ENCODE measurements at regions not wholly inside any gene's neighbourhood (a gene's known extent, or its start where the extent isn't known, plus 50 kb on each side); places are given as distances from the start of the nearest gene placed in this dataset.

DNA sequence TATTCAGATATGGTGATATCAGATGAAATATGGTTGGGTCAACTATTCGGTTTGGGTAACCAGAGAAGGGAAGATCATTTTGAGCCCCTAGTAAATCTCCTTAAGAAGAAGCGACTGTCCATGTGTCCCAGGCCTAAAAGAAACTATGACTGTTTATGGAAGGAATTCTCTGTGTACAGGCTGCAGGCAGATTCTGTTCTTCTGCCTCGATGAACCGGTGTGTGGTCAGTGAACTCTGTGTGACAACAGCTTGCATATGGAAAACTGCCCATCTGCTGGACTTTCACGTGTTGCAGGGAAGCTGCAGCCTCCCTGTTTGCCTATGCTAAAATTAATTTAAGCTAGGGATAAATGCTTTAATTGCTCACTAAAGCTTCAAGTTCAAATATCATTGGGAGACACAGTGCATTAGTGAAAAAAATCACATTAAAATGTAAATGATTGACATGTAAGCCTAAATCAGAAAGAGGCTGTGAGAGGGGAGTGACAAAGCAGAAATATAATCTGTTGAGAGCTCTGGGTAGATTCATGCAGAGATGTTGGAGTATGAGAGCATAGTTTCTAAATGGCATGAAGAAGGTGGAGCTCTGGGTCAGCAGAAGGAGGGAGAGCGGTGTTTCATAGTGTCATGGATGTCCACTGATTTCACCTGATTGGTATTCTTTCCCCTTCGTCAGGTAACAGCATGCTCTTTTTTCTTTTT is 65.4 kb upstream of the PFN2 start:
- no peak overlapping the region for H3K4me3 ChIP-seq (ENCODE audit: low read length in 2 of 2)
- ATAC-seq (ENCODE audit: low FRiP score), result no peak
- no peak for DNase-seq
- no peaks in the 10 kb centered on the region for H3K4me1 ChIP-seq (ENCODE audit: control insufficient read depth in 1 of 2, insufficient read depth in 2 of 2, low read length in 2 of 2)
- intact Hi-C loops (cut with DNase I), result no loop called here
- H3K9me3 ChIP-seq (ENCODE audit: control insufficient read depth, low read length), result no peaks in the 10 kb centered on the region
- 79 to 81% methylated on average over 7 of the region's 7 CpGs for WGBS, 2 donors
- H3K27ac ChIP-seq (ENCODE audit: low read depth in 1 of 2, low read length in 2 of 2), result no peak overlapping the region
- no peaks in the 10 kb centered on the region for H3K27me3 ChIP-seq (ENCODE audit: control insufficient read depth in 1 of 2, insufficient read depth in 2 of 2, low read length in 1 of 2)
- H3K36me3 ChIP-seq (ENCODE audit: control insufficient read depth in 1 of 2, insufficient read depth in 2 of 2, low read length in 1 of 2), result no peaks in the 10 kb centered on the region

DNA sequence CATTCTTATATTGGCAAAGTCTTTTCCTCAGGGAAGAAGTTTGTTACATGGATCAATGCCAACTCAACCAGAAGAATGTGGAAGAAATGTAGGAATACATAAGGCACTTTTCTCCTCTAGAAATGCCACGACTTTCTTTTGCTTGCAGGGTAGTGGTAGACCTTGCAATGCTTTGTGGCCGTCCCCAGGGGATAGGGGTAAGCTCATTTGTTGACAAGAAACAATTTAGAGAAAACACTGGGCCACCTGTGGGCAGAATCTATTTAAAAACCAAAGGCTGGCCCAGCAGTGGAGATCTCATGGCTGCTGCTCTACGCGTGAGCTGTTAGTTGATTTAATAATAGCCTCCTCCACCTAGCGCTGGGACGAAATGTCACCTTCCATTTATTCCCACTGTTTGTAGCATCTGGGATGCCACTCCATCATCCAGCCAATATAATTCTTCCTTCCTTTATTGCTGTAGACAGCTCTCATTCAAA is 64.6 kb upstream of the PFN2 start:
- H3K27ac ChIP-seq (ENCODE audit: low read depth in 1 of 2, low read length in 2 of 2), result no peak overlapping the region
- no peaks in the 10 kb centered on the region for H3K9me3 ChIP-seq (ENCODE audit: control insufficient read depth, low read length)
- no peak for ATAC-seq (ENCODE audit: low FRiP score)
- no peaks in the 10 kb centered on the region for H3K36me3 ChIP-seq (ENCODE audit: control insufficient read depth in 1 of 2, insufficient read depth in 2 of 2, low read length in 1 of 2)
- no peaks in the 10 kb centered on the region for H3K27me3 ChIP-seq (ENCODE audit: control insufficient read depth in 1 of 2, insufficient read depth in 2 of 2, low read length in 1 of 2)
- intact Hi-C loops (cut with DNase I), result no loop called here
- 70 to 71% methylated on average over 6 of the region's 6 CpGs for WGBS, 2 donors
- H3K4me3 ChIP-seq (ENCODE audit: low read length in 2 of 2), result no peak overlapping the region
- H3K4me1 ChIP-seq (ENCODE audit: control insufficient read depth in 1 of 2, insufficient read depth in 2 of 2, low read length in 2 of 2), result no peaks in the 10 kb centered on the region
- DNase-seq, result no peak

DNA sequence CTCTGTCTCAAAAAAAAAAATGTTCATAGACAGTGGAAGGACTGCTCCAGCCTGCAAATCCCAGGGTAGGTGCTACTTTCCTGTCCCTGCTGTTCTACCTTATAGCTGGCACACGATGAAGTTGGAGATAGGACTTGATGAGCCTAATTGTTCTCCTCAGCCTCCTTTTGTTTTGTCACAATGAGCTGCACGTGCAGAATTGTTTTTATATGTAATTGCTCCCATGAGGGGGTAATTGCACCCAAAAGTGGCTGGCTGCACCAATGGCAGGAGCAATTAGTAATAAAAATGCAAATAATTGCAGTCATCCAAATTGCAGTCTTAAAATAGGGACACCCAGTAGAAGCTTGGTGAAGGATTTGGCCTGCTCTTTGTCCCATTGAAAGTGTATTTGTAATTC is 63.0 kb upstream of the PFN2 start:
- Histone ChIP-seq H3K27me3 (ENCODE audit: control insufficient read depth in 1 of 2, insufficient read depth in 2 of 2, low read length in 1 of 2) (no peaks in the 10 kb centered on the region), H3K36me3 (ENCODE audit: control insufficient read depth in 1 of 2, insufficient read depth in 2 of 2, low read length in 1 of 2) (no peaks in the 10 kb centered on the region), H3K4me3 (ENCODE audit: low read length in 2 of 2) (no peak overlapping the region), H3K27ac (ENCODE audit: low read depth in 1 of 2, low read length in 2 of 2) (no peak overlapping the region), H3K9me3 (ENCODE audit: control insufficient read depth, low read length) (no peaks in the 10 kb centered on the region), H3K4me1 (ENCODE audit: control insufficient read depth in 1 of 2, insufficient read depth in 2 of 2, low read length in 2 of 2) (peaks cover 0 to 2% of the 10 kb centered on the region in 2 donors)
- intact Hi-C loops (cut with DNase I), result no loop called here
- DNase-seq, result no peak
- ATAC-seq (ENCODE audit: low FRiP score), result no peak
- WGBS, 2 donors, result 67 to 71% methylated on average over 2 of the region's 2 CpGs

DNA sequence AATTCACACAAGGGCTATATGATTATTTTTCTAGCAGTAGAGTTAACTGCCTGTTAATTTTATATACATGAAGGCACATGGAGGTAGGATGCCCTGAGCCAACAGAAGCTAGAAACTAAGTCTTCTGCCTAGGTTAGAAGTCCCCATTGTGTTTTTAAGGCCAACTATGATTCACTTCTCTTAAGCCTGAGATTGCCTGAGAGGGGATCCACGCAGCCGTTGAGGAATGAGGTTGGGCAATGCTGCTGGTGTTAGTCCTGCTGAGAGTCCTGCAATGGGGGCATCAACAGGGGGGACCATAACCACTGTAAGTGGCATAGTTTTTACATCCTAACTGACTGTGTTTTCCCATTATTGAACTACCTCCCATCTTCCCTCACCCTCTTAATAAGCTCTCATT is 60.1 kb upstream of the PFN2 start:
- no peaks in the 10 kb centered on the region for H3K36me3 ChIP-seq (ENCODE audit: control insufficient read depth in 1 of 2, insufficient read depth in 2 of 2, low read length in 1 of 2)
- no peaks in the 10 kb centered on the region for H3K9me3 ChIP-seq (ENCODE audit: control insufficient read depth, low read length)
- WGBS, 2 donors, result 88 to 93% methylated on average over 2 of the region's 2 CpGs

DNA sequence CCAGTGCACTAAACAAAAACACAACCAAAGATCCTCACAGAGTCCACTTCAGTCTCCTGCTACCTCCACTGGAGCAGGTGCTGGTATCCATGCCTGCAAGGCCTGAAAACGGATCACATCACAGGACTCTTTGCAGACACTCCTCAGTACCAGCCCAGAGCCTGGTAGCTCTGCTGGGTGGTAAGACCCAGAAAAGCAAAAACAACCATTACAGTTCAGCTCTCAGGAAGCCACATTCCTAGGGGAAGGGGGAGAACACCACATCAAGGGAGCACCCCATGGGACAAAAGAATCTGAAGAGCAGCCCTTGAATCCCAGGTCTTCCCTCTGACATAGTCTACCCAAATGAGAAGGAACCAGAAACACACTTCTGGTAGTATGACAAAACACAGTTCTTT is 52.5 kb upstream of the PFN2 start:
- Histone ChIP-seq H3K36me3 (ENCODE audit: control insufficient read depth in 1 of 2, insufficient read depth in 2 of 2, low read length in 1 of 2) (no peaks in the 10 kb centered on the region), H3K9me3 (ENCODE audit: control insufficient read depth, low read length) (no peaks in the 10 kb centered on the region), H3K27ac (ENCODE audit: low read depth in 1 of 2, low read length in 2 of 2) (no peak overlapping the region), H3K4me1 (ENCODE audit: control insufficient read depth in 1 of 2, insufficient read depth in 2 of 2, low read length in 2 of 2) (no peaks in the 10 kb centered on the region), H3K27me3 (ENCODE audit: control insufficient read depth in 1 of 2, insufficient read depth in 2 of 2, low read length in 1 of 2) (no peaks in the 10 kb centered on the region), H3K4me3 (ENCODE audit: low read length in 2 of 2) (no peak overlapping the region)
- 88 to 96% methylated on average over 1 of the region's 1 CpG for WGBS, 2 donors
- intact Hi-C loops (cut with DNase I), result no loop called here
- ATAC-seq (ENCODE audit: low FRiP score) (no peak), DNase-seq (no peak)

More for the DNA sequence above, 60.1 kb upstream of the PFN2 start:
- no peak for ATAC-seq (ENCODE audit: low FRiP score)
- H3K4me3 ChIP-seq (ENCODE audit: low read length in 2 of 2), result no peak overlapping the region
- peaks cover 0 to 2% of the 10 kb centered on the region in 2 donors for H3K4me1 ChIP-seq (ENCODE audit: control insufficient read depth in 1 of 2, insufficient read depth in 2 of 2, low read length in 2 of 2)
- DNase-seq, result no peak
- no peak overlapping the region for H3K27ac ChIP-seq (ENCODE audit: low read depth in 1 of 2, low read length in 2 of 2)
- intact Hi-C loops (cut with DNase I), result no loop called here
- H3K27me3 ChIP-seq (ENCODE audit: control insufficient read depth in 1 of 2, insufficient read depth in 2 of 2, low read length in 1 of 2), result no peaks in the 10 kb centered on the region

DNA sequence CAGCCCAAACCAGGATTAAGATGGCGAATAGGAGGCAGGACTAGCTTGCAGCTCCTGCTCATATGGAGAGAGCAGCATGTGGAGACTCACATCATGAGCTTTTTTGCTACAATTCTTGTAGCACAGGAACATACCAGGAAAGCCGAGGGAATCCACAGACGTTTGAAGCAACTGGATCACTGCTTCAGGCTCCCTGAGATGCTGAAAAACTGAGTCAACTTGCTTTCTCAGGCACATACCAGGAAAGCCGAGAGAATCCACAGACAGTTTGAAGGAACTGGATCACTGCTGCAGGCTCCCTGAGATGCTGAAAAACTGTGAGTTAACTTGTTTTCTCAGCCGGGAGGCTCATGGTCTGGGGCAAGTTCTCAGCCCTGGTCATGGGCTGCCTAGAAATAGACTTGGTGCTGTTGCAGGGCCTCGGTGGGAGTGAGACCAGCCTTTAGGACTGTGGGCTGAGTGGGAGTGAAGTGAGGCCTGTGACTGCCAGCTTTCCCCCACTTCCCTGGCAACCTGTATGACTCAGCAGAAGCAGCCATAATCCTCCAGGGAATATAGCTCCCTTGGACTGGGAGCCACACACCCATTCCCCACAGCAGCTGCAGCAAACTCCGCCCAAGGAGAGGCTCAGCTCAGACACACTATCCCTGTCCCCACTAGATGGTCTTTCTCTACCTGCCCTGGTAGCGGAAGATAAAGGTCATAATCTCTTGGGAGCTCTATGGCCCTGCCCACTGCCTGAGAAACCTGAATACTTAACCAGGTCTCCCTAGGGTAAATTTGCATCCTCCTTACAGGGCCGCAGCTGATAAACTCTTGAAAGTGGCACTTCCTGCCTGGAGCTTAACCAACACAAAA is 51.9 kb upstream of the PFN2 start:
- H3K4me3 ChIP-seq (ENCODE audit: low read length in 2 of 2), result no peak overlapping the region
- no peak overlapping the region for H3K27ac ChIP-seq (ENCODE audit: low read depth in 1 of 2, low read length in 2 of 2)
- WGBS, 2 donors, result 51 to 57% methylated on average over 9 of the region's 9 CpGs
- H3K27me3 ChIP-seq (ENCODE audit: control insufficient read depth in 1 of 2, insufficient read depth in 2 of 2, low read length in 1 of 2), result no peaks in the 10 kb centered on the region
- no peaks in the 10 kb centered on the region for H3K9me3 ChIP-seq (ENCODE audit: control insufficient read depth, low read length)
- no peak for DNase-seq
- no peaks in the 10 kb centered on the region for H3K36me3 ChIP-seq (ENCODE audit: control insufficient read depth in 1 of 2, insufficient read depth in 2 of 2, low read length in 1 of 2)
- ATAC-seq (ENCODE audit: low FRiP score), result no peak
- intact Hi-C loops (cut with DNase I), result no loop called here
- no peaks in the 10 kb centered on the region for H3K4me1 ChIP-seq (ENCODE audit: control insufficient read depth in 1 of 2, insufficient read depth in 2 of 2, low read length in 2 of 2)

DNA sequence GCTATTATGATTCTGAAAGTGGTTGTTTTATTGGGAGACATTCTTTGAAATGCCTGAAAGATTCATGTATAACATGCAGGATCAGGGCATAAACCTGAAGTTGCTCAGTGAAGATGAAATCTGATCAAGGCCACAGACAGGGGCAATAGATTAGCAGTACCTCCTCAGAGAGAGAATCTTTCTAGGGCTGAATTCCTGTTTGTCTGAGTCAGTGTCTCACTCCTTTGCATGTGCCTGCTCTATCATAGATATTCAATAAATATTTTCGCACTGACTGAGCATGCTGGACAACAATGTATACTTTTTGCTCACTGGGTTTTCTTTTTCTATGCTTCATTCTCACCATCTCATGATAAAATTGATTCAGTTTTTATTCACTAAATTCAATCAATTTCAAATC is 49.8 kb upstream of the PFN2 start:
- H3K27ac ChIP-seq (ENCODE audit: low read depth in 1 of 2, low read length in 2 of 2), result no peak overlapping the region
- H3K9me3 ChIP-seq (ENCODE audit: control insufficient read depth, low read length), result no peaks in the 10 kb centered on the region
- H3K4me3 ChIP-seq (ENCODE audit: low read length in 2 of 2), result no peak overlapping the region
- no peaks in the 10 kb centered on the region for H3K27me3 ChIP-seq (ENCODE audit: control insufficient read depth in 1 of 2, insufficient read depth in 2 of 2, low read length in 1 of 2)
- no peak for ATAC-seq (ENCODE audit: low FRiP score)
- no peaks in the 10 kb centered on the region for H3K4me1 ChIP-seq (ENCODE audit: control insufficient read depth in 1 of 2, insufficient read depth in 2 of 2, low read length in 2 of 2)
- H3K36me3 ChIP-seq (ENCODE audit: control insufficient read depth in 1 of 2, insufficient read depth in 2 of 2, low read length in 1 of 2), result no peaks in the 10 kb centered on the region
- intact Hi-C loops (cut with DNase I), result no loop called here
- WGBS, 2 donors, result 96 to 97% methylated on average over 1 of the region's 1 CpG
- no peak for DNase-seq
